NCI-H146 treated with DMSO at 0.1 percent for 48 hours (cell line): ENCODE measurements at regions not wholly inside any gene's neighbourhood (a gene's known extent, or its start where the extent isn't known, plus 50 kb on each side); places are given as distances from the start of the nearest gene placed in this dataset.
A peak's percentile ranks its signal among the peaks of the same experiment; 100 is the strongest.

Experiments
- DNase-seq: peaks from one replicate; lab custom pipeline; 2025; ENCODE audit not compliant: unreplicated experiment; lab: John Stamatoyannopoulos, UW

DNA sequence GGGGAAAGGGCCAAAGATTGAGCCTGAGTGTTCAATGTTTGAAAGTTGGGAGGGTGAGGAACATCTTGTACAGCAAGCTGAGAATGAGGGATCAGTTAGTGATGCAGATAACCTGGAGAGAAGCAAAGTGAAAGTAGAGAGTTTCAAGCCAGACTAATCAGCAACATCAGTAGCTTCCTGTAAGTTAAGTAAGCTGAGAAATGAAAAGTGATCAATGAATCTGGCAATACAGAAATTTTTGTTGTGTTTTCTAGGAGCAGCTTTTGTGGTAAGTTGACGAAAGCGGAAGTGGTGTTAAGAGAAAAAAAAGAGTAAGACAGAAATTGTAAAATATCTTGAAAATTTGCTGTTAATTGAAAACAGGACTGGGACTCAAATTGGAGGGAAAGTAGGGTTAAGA is 855.5 kb upstream of the MAP3K7 start:
- DNase-seq = no peak

GRCh38 chr6:91438570-91438969 is 851.7 kb upstream of the MAP3K7 start:
- no peak for DNase-seq

GRCh38 chr6:91437315-91437729 is 850.5 kb upstream of the MAP3K7 start:
- DNase-seq = no peak

- no peak for DNase-seq
Observed at GRCh38 chr6:91436448-91436847, 849.6 kb upstream of the MAP3K7 start.

GRCh38 chr6:91435630-91436029 is 848.8 kb upstream of the MAP3K7 start:
- no peak for DNase-seq

DNA sequence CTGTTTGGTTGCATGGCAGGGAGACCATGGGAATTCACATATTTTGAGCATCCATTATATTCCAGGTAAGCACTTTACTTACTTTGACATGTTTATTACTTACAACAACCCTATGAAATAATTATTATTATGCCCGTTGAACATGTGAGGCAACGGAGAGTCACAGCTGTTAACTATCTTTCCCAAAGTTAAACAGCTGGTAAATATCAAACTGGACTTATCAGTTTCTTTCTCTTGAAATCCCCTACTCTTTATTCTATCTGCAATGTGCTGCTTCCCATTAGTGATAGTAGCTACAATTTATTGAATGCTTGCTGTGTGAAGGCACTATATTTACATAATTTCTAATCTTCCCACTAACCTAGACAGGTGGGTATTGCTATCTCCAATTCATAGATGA is 847.7 kb upstream of the MAP3K7 start:
- DNase-seq = no peak

DNA sequence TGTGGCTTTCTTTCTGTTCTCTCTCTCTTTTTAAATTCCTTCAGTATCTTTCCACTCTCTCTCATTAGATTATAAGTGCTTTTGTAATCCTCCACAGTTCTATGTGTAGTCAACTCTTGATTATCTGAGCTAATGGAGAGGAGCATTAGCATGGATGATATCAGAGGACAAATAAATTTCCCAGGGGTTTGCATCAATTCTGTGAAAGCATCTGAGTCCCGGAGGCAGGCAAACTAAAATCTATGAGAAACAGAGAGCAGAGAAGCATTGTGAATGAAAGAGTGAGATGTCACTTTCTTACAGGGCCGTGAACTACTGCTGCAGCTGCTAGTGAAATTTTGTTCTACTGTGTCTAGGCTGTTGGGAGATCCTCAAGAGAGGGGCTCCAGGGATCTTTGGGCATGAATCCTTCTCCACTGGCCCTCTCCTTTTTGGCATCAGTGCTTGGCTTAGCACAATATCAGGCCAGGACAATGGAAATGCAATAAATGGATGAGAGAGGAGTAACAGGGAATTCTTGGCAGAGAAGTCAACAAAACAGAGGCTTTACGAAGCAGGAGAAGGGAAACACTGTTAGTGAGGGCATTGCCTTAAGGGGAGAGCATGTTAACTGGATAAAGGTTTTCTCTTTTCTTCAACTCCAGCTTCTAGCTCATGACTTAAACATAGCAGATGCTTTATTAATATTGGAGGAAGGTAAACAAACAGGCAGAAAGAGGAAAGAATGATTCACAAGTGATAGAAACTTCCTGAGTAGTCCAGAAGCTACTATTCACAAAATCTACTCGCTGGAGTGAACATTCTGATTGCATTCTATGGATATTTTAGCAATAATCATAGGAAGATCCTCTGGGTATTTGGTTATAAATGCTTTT is 847.0 kb upstream of the MAP3K7 start:
- DNase-seq = no peak

GRCh38 chr6:91428953-91429560 is 842.2 kb upstream of the MAP3K7 start:
- DNase-seq = no peak

- DNase-seq = no peak
Observed at GRCh38 chr6:91428296-91428695, 841.4 kb upstream of the MAP3K7 start.

GRCh38 chr6:91420243-91420642 is 833.4 kb upstream of the MAP3K7 start:
- no peak for DNase-seq

GRCh38 chr6:91415031-91415605 is 828.2 kb upstream of the MAP3K7 start:
- DNase-seq = no peak

- no peak for DNase-seq
Observed at GRCh38 chr6:91412532-91412931, 825.7 kb upstream of the MAP3K7 start.

DNA sequence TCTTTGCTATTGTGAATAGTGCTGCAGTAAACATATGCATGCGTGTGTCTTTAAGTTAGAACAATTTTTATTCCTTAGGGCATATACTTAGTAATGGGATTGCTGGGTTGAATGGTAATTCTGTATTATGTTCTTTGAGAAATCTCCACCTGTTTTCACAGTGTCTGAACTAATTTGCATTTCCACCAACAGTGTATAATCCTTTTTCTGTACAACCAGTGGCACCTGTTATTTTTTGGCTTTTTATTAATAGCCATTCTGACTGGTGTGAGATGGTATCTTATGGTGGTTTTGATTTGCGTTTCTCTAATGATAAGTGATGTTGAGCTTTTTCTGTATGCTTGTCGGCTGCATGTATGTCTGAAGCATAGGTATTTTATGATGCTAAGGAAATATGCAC is 820.8 kb upstream of the MAP3K7 start:
- DNase-seq = no peak

DNA sequence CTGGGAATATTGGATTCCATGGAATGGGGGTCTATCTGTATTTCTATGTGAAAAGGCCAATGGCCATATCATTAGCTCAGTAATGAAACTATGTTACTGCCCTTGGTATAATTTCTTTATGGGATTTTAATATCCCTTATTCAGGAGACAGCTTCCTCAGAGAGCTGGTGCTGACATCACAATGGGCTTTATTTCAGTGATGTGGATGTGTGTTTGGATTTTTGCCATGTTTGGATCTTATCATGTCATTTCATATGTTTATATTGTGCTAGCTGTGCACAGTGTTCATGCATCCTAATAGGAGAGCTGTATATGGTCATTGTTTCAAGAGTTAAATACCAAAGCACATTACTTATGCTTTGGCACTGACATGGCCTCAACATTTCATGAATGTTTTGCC is 806.1 kb upstream of the MAP3K7 start:
- no peak for DNase-seq

DNA sequence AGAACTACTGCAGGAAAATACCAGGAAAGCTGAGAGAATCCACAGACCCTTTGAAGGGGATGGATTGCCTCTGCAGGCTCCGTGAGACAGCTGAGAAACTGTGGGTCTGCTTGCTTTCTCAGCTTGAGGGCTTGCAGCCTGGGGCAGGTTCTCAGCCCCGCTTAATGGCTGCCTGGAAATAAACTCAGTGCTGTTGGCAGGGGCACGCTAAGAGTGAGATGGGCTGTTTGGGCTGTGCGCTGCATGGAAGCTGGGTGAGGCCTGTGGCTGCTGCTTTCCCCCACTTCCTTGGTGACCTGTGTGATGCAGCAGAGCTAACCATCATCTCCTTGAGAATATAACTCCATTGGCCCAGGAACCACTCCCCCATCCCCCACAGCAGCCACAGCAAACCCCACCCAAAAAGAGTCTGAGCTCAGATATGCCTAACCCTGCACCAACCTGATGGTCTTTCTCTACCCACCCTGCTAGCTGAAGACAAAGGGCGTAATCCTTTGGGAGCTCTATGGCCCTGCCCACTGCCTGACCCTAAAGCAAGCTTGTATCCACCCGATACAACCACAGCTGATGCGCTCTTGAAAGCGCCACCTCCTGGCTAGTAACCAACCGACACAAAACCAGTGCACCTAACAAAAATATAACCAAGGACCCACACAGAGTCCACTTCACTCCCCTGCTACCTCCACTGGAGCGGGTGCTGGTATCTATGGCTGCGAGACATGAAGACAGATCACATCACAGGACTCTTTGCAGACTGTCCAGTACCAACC is 800.6 kb upstream of the MAP3K7 start:
- no peak for DNase-seq

- DNase-seq = no peak
Observed at GRCh38 chr6:91386204-91386603, 799.3 kb upstream of the MAP3K7 start.

- no peak for DNase-seq
Observed at GRCh38 chr6:91383207-91383606, 796.3 kb upstream of the MAP3K7 start.

GRCh38 chr6:91376686-91377085 is 789.8 kb upstream of the MAP3K7 start:
- DNase-seq = peak; percentile 91

DNA sequence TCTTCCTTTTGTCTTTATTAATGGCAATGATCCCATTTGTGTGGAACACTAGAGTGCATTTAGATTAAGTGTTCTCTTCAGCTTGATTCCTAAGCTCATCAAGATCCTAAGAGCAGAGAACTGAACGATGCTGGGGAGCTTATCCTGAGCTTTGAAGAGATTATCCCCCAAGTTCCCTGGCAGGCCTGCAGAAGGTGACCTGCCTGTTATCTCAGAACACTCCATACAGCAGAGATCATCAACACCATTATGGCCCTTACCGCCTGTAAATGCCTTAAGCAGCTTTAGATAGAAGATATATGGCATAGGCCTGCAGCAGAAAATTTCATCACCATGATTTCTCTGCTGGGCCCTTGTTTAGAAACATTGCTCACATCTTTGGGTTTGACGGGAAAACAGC is 779.9 kb upstream of the MAP3K7 start:
- DNase-seq = no peak

DNA sequence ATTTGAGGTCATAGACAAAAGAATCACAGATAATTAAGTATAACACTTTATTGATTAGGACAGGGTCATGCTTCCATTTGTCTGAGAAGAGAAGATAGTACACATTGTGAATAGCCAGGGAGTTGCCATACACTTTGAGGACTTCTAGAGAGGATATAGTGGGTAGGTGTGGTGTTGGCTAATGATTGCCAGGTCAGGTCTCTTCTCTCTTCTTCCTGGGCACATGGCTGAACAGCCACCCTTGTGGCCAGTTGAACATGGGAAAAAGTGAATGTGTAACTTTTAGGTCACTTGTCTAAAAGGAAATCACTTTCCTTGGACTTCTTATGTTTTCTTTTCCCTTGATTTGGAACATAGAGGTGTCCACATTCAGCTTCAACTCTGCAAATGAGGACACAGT is 772.1 kb upstream of the MAP3K7 start:
- DNase-seq = no peak

- no peak for DNase-seq
Observed at GRCh38 chr6:91352878-91353277, 766.0 kb upstream of the MAP3K7 start.

DNA sequence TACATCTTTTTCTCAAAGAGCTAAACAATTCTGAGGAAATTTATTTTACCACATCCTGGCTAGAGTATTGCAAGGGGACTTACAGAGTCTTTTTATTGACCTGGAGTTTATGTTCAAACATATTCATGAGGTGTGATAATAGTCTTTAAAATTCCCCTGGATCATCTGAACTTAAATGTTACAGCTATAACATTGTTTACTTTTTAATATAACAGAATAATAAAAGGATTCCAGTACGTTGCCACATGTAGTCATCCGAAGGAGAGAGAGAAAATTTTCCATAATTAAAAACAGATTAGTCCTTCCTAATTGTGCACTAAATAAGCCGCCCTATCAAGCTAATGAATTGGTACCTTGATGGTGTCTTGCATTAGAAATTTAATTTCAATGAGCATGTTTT is 765.4 kb upstream of the MAP3K7 start:
- no peak for DNase-seq
